ENCODE measurements at regions not wholly inside any gene's neighbourhood (a gene's known extent, or its start where the extent isn't known, plus 50 kb on each side); places are given as distances from the start of the nearest gene placed in this dataset.

DNA sequence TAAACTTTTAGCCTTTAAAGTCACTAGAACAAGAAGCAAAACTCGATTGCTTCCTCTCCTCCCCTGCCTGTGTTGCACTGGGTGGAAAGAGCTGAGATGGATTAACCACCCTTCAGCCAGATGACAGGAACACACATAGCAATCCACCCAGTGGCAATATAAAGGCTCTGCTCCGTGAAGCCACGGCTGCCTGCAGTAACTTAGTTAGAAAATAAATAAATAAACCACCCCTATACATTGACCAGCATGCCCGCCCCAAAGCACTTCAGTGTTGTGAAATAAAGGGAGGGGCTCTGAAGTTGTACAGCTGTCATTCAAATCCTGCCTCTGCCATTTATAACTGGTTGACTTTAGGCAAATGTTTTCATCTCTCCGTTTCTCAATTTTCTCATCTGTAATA lies 217.1 kb upstream of the LDB2 start:
- no peak for DNase-seq (ENCODE audit: low read depth in 2 of 2)

GRCh38 chr4:17112292-17112659 lies 213.8 kb upstream of the LDB2 start:
- no peak for DNase-seq (ENCODE audit: low read depth in 2 of 2)

- no peak for DNase-seq (ENCODE audit: low read depth in 2 of 2)
These were observed 210.7 kb upstream of the LDB2 start for GRCh38 chr4:17109126-17109525.

DNA sequence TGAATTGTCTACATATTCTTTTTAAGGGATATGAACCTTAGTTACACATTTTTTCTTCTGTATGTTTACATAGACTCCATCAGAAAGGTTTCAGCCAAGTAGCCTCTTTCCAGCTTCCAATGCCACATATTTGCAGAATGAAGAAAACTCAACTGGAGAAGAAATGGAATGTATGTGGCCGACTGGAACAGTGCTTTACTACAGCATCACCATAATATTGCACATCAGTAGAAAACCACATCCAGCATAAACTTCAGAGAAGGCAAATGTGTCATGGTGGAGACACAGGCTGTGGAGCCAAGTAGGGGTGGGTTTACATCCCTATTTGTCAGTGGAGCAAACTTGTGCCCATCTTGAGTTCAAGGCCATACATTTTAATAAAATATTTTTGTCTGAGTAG lies 204.8 kb upstream of the LDB2 start:
- no peak for DNase-seq (ENCODE audit: low read depth in 2 of 2)

DNA sequence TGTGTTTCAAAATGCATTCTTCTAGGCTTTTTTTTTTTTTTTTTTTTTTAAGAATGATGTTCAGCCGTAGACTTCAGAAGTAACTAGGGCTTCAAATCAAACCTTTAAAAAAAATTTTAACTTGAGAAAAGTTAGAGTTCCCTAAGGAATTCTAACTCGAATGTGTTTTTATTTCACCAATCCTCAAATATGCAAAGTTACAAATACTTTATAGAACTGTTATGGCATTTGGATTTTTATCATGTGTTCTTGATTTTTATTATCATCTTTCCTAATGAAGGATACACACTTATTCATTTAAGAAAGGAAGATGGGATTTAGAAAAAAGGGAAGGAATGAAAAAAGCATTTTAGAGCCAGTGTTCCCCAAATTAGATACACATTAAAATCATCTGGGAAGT lies 200.6 kb upstream of the LDB2 start:
- DNase-seq (ENCODE audit: low read depth in 2 of 2): no peak

- DNase-seq (ENCODE audit: low read depth in 2 of 2): no peak
These were observed 200.0 kb upstream of the LDB2 start for GRCh38 chr4:17098401-17098800.

DNA sequence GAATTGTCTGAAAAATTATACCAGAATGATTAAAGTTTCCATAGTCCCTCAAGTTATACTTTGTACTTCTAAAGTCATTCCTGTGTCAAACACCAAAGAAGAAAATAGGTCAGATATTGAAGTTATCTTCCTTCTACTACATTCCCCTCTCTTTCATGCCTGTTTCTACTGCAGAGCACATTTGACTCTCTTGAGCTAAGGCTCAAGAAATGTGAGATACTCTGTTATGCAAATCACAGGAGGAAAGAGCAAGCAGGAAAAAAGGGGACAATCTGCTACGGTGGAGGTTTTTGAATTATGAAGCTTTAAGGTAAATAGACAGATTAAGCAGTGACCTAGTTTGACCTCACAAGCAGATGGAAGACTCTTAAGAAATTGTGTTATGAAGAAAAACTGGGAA lies 198.9 kb upstream of the LDB2 start:
- no peak for DNase-seq (ENCODE audit: low read depth in 2 of 2)

DNA sequence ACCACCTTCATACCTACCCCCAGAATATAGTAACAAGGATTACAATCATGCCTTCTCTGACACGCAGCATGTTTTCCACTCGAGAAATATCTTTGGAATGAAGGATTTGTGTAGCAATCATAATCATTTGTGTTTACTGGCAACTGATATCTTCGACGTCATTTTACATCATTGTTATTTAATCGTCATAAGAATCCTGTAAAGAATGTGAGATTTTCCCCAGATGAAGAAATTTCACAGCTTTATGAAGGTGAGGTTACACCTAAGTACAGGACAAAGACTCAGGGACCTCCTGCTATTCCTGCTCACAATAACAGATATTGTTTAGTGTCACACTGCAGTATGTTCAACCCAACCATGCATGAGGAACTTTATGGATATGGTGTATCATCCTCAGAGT lies 198.2 kb upstream of the LDB2 start:
- DNase-seq (ENCODE audit: low read depth in 2 of 2): no peak

GRCh38 chr4:17095771-17096170 lies 197.3 kb upstream of the LDB2 start:
- no peak for DNase-seq (ENCODE audit: low read depth in 2 of 2)

DNA sequence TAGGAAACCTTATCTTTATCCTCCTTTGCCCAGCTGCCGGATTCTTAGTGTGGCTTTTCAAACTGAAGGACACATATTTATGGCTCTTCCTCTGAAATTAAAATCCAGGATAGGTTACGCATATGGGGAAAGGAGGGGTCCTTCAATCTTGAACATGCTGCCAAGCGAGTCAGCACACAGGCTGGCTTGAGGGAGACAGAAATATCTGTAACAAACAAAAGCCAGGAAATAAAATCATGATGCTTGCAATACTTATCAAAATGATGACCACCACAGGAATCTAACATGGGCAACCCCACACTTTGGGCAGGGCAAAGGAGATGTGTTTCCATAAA lies 196.4 kb upstream of the LDB2 start:
- no peak for DNase-seq (ENCODE audit: low read depth in 2 of 2)

DNA sequence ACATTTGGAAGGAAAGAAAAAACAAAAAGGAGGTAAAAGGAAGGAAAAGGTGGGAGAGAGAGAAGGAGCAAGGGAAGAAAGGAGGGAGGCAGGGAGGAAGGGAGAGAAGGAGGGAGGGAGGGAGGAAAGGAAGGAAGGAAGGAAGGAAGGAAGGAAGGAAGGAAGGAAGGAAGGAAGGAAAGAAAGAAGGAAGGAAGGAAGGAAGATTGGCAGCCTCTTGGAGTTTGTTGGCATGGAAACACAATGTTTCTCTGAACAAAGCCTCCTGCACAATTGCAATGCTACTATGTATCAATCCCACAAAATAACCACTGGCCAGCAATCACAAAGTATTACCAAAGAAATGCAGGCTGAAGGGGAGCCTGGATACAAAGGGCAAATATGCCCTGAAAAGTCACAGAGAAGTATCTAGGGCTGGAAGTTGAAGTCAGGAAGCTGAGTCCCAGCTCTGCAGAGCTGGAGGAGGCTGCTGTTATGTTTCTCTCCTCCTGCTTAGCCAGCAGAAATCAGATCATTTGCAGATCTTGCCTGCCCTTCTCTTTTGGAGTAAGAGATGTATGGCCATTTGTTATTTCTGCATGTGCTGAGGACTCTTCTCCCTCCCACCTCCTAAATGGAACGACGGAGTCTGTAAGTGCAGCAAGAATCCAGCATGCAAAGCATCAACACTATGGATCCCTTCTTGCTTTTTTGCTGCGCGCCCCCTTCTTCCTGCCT lies 195.9 kb upstream of the LDB2 start:
- no peak for DNase-seq (ENCODE audit: low read depth in 2 of 2)

GRCh38 chr4:17093481-17093880 lies 195.0 kb upstream of the LDB2 start:
- no peak for DNase-seq (ENCODE audit: low read depth in 2 of 2)

- DNase-seq (ENCODE audit: low read depth in 2 of 2): no peak
These were observed 194.4 kb upstream of the LDB2 start for GRCh38 chr4:17092736-17093437.

DNA sequence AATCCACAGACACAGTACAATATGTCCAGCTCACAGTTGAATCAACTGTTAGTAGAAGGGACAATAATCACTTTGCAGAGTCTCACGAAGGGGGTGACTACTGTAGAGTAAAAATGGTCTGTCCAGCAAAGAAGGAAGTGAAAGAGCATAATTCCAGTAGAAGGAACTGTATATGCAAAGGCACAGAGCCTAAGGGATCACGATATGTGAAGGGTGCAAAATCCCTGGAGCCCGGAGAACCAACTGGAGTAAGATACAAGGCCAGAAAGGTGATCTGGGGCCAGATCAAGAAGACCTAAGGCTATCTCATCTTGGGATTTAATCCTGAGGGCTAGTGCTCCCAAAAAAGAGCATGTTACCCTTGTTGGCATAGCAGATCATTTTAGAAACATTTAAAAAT lies 192.7 kb upstream of the LDB2 start:
- no peak for DNase-seq (ENCODE audit: low read depth in 2 of 2)

DNA sequence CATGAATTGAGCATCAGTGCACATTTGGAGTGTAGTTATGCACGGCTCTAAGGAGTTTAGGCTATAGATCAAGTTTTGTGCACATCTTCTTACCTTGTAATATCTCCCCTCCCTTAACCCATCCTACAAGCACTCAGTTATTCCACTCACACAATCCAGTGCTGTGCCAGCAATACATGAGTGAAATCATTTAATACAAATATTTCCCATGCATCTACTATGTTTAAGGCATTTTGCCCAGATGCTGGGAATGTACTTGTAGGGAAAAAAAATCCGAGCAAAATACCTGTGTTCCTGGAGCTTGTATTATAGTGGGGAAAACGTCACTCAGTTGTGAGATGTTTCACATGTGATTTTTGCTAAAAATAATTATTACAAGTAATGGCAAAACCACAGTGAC lies 191.6 kb upstream of the LDB2 start:
- DNase-seq (ENCODE audit: low read depth in 2 of 2): no peak

- no peak for DNase-seq (ENCODE audit: low read depth in 2 of 2)
These were observed 187.0 kb upstream of the LDB2 start for GRCh38 chr4:17085416-17085815.

GRCh38 chr4:17082186-17082585 lies 183.7 kb upstream of the LDB2 start:
- no peak for DNase-seq (ENCODE audit: low read depth in 2 of 2)

- no peak for DNase-seq (ENCODE audit: low read depth in 2 of 2)
These were observed 182.7 kb upstream of the LDB2 start for GRCh38 chr4:17081179-17081578.

DNA sequence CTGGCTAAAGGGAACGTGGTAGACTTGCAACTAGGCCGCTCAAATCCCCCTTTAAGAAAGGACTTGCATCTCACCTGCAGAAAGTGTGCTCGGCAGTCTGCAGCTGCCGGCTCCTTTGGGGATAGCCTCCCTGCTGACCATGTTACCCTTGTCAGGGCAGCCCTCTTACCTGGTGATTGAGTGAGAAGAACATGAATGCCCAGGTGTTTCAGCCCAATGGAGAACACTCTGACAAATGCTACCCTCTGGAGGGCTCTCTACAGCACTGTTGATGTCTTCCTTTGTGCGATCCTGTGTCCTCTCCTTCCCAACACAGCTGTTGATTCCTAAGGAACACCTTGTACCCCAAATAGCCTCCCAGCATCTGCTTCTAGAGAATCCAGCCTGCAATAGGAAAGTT lies 178.7 kb upstream of the LDB2 start:
- no peak for DNase-seq (ENCODE audit: low read depth in 2 of 2)

DNA sequence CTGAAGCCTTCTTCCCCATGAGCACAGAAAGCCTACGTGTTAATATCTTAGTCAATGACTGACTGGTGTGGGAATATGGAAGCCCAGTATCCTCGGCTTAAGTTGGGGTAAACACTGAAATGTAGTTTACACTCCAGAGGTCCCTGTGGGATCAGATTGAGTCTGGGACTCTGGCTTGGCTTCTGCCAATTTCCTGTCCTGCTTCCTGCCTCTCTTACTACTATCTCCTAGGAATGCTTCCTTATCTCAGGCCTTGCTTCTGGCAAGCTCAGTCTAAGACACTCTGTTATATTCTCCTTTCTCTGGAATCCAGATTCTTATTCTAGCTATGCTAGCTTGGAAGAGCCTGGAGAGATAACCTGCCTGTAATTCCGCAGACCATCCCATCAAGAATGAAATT lies 174.0 kb upstream of the LDB2 start:
- DNase-seq (ENCODE audit: low read depth in 2 of 2): no peak

DNA sequence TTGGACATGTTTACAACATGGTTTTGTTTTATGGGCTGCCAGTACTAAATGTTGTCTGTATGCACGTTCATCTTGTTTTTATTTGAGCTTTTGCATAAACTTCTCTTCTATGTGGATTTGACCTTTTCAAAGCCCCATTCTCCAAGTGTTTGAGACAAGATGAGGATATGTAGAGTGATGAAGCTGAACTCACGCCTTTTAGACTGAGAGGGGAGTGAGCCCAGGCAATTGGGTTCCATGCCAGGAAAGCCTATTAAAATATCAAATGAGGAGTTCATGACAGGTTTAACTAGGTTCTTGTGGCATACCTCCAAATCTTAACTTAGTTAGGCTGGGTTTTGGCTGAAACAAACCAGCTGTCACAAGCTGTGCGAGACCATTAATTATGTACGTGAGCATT lies 170.4 kb upstream of the LDB2 start:
- DNase-seq (ENCODE audit: low read depth in 2 of 2): no peak

- DNase-seq (ENCODE audit: low read depth in 2 of 2): no peak
These were observed 169.9 kb upstream of the LDB2 start for GRCh38 chr4:17068392-17068791.

- no peak for DNase-seq (ENCODE audit: low read depth in 2 of 2)
These were observed 168.5 kb upstream of the LDB2 start for GRCh38 chr4:17066972-17067371.

DNA sequence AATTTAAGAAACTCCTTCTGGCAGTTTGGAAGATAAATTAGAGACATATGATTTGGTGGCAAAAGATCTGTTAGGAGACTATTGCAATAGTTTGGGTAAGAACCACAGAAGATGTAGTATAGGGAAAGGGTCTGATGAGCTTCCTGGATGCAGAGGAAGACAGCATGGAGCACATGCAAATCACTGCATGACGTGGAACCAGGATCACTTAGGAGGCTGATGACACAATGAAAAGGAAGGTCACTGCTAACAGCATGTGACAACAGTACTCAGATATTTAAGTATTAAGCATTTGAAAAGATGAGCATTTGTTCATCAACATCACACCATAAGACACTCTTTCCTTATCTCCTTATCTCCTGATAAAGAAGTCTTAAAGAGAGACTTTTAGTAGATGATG lies 167.8 kb upstream of the LDB2 start:
- no peak for DNase-seq (ENCODE audit: low read depth in 2 of 2)

Data from activated CD4-positive, alpha-beta T cell treated with anti-CD3 and anti-CD28 coated beads for 24 hours (primary cell).